HepG2 (cell line): ENCODE measurements at regions not wholly inside any gene's neighbourhood (a gene's known extent, or its start where the extent isn't known, plus 50 kb on each side); places are given as distances from the start of the nearest gene placed in this dataset.

ENCODE experiments used
- ATAC-seq: fragments of 200-7000 bp; cut with Tn5 transposase; 3 replicates; pipeline ENCODE4 v1.9.1; 2020; ENCODE audit warnings: mild to moderate bottlenecking, moderate library complexity
- BruUV-seq: library from RNA; stranded (reverse); fragments of 400-500 nt; replicated peaks from 2 replicates; lab custom pipeline; 2021; lab: Mats Ljungman, UMichigan
- CTCF ChIA-PET: fragments of 300-600 bp; formaldehyde crosslinking; extraction: SDS; loops from one replicate; lab custom pipeline; 2021; ENCODE audit warnings: low total read pairs, inconsistent platforms, low intra/inter-chr PET ratio; lab: Yijun Ruan, JAX
- POLR2A ChIA-PET: fragments of 350-600 bp; sonication (Branson Sonifier 250); formaldehyde crosslinking; loops from one replicate; lab custom pipeline; 2020; ENCODE audit warnings: antibody characterized with exemption, inconsistent platforms; lab: Yijun Ruan, JAX
- DNase-seq: peaks from one replicate; pipeline ENCODE4 v3.0.0-alpha.2; 2015; ENCODE audit warnings: low spot score
- FAIRE-seq: peaks from 3 replicates; lab custom pipeline; 2011; peaks lifted over from hg19 to GRCh38; lab: Jason Lieb, UNC
- H2AFZ ChIP-seq: one replicate; pipeline ENCODE4 v1.6.1; 2011; ENCODE audit warnings: low read length, inconsistent platforms
- H3K27ac ChIP-seq: fragments of 300-600 bp; 3 replicates; pipeline ENCODE4 v1.8.0; 2011; ENCODE audit warnings: mixed run types, mild to moderate bottlenecking, mixed read lengths, low read length, inconsistent platforms; ENCODE audit not compliant: insufficient read depth; ENCODE audit errors: extremely low read length
- H3K27me3 ChIP-seq, 2 experiments: fragments of 200-600 bp in 1 of 2; 2 replicates in 1 of 2; 3 replicates in 1 of 2; pipeline versions ENCODE4 v1.6.0 to v1.8.0; 2011; ENCODE audit warnings: low read length in 2 of 2, mild to moderate bottlenecking in 2 of 2, moderate library complexity in 2 of 2, inconsistent platforms in 1 of 2; ENCODE audit not compliant: insufficient read depth in 2 of 2, control insufficient read depth in 1 of 2
- H3K36me3 ChIP-seq, 2 experiments: fragments of 200-600 bp in 1 of 2; replicated peaks in 1 of 2; 2 replicates in 1 of 2; 3 replicates in 1 of 2; pipeline versions ENCODE4 v1.5.1 to v1.8.0; 2011; ENCODE audit warnings: low read length in 2 of 2, inconsistent platforms in 1 of 2; ENCODE audit not compliant: insufficient read depth in 2 of 2, control insufficient read depth in 1 of 2
- H3K4me1 ChIP-seq: 2 replicates; pipeline ENCODE4 v1.5.1; 2012; ENCODE audit warnings: low read length, inconsistent platforms; ENCODE audit not compliant: insufficient read depth
- H3K4me2 ChIP-seq: 2 replicates; pipeline ENCODE4 v1.6.0; 2011; ENCODE audit warnings: low read depth, low read length, inconsistent platforms
- H3K4me3 ChIP-seq, 3 experiments: fragments of 200-600 bp in 1 of 3; sonication (generic), shearing (Covaris generic) in 1 of 3; replicated peaks in 1 of 3; 2 replicates each; pipeline ENCODE4 v1.5.1; 2011 to 2016; ENCODE audit warnings: low read length in 3 of 3, inconsistent platforms in 2 of 3, low read depth in 2 of 3, mild to moderate bottlenecking in 2 of 3, control low read depth in 1 of 3, mixed read lengths in 1 of 3; ENCODE audit not compliant: insufficient read depth in 1 of 3
- H3K79me2 ChIP-seq: one replicate; pipeline ENCODE4 v1.6.1; 2011; ENCODE audit warnings: low read length, inconsistent platforms; ENCODE audit not compliant: insufficient read depth
- H3K9ac ChIP-seq: 2 replicates; pipeline ENCODE4 v1.6.0; 2011; ENCODE audit warnings: mild to moderate bottlenecking, low read depth, low read length, inconsistent platforms; ENCODE audit not compliant: insufficient read depth
- H3K9me3 ChIP-seq: 2 replicates; pipeline ENCODE4 v1.5.1; 2012; ENCODE audit warnings: mild to moderate bottlenecking, low read length
- H4K20me1 ChIP-seq: 2 replicates; pipeline ENCODE4 v1.6.0; 2011; ENCODE audit warnings: inconsistent platforms, mild to moderate bottlenecking, low read length, moderate library complexity; ENCODE audit not compliant: insufficient read depth
- GLMP ChIP-seq: sonication (generic); formaldehyde crosslinking; IDR thresholded peaks from 2 replicates; pipeline ENCODE4 v1.9.0; 2021; ENCODE audit warnings: missing genetic modification reagents, mild to moderate bottlenecking, borderline replicate concordance
- RAD21 ChIP-seq: fragments of 450-650 bp; formaldehyde crosslinking; IDR thresholded peaks from 2 replicates; pipeline ENCODE4 v1.5.0; 2020; ENCODE audit warnings: mild to moderate bottlenecking
- SIX4 ChIP-seq: sonication (generic); formaldehyde crosslinking; IDR thresholded peaks from 2 replicates; pipeline ENCODE4 v1.4.0; 2020; ENCODE audit warnings: missing genetic modification reagents
- SMC3 ChIP-seq: IDR thresholded peaks from 2 replicates; pipeline ENCODE4 v1.6.1; 2011; ENCODE audit warnings: low read length, improper control_type of control experiment
- SRF ChIP-seq: IDR thresholded peaks from 2 replicates; pipeline ENCODE4 v1.6.1; 2011; ENCODE audit warnings: mild to moderate bottlenecking, low read depth, low read length, moderate library complexity
- SRY ChIP-seq: sonication (generic); formaldehyde crosslinking; IDR thresholded peaks from 2 replicates; pipeline ENCODE4 v1.8.0; 2022; ENCODE audit warnings: mild to moderate bottlenecking, missing genetic modification reagents
- STAG1 ChIP-seq: sonication (generic); formaldehyde crosslinking; IDR thresholded peaks from 2 replicates; pipeline ENCODE4 v1.4.0; 2020; ENCODE audit warnings: missing genetic modification reagents
- TBL1XR1 ChIP-seq: fragments of 150-350 bp; IDR thresholded peaks from 2 replicates; pipeline ENCODE4 v1.6.1; 2014; ENCODE audit warnings: borderline replicate concordance, low read length; ENCODE audit not compliant: partially characterized antibody
- ZFYVE20 ChIP-seq: sonication (generic); formaldehyde crosslinking; IDR thresholded peaks from 2 replicates; pipeline ENCODE4 v1.8.0; 2023; ENCODE audit warnings: low read depth, mild to moderate bottlenecking, moderate library complexity, missing genetic modification reagents, borderline replicate concordance
- ZNF672 ChIP-seq: sonication (generic); formaldehyde crosslinking; IDR thresholded peaks from 2 replicates; pipeline ENCODE4 v1.8.1; 2022; ENCODE audit warnings: missing genetic modification reagents
- ZNF850 ChIP-seq: sonication (generic); formaldehyde crosslinking; conservative IDR thresholded peaks from 2 replicates; pipeline ENCODE4 v1.9.0; 2021; ENCODE audit warnings: mild to moderate bottlenecking, missing genetic modification reagents
- ZSCAN25 ChIP-seq: sonication (generic); formaldehyde crosslinking; IDR thresholded peaks from 2 replicates; pipeline ENCODE4 v1.8.0; 2022; ENCODE audit warnings: mild to moderate bottlenecking, missing genetic modification reagents
- WGBS: methylation state at CpG from one replicate; pipeline ENCODE4 v1.1.6; 2017; ENCODE audit warnings: low lambda C conversion rate; 5-methylcytosine and 5-hydroxymethylcytosine counted together
- in situ Hi-C: cut with HindIII; loops from 2 replicates; pipeline ENCODE4 v1.10.0; 2017; ENCODE audit warnings: low pct_unique_long_range_greater_than_20kb; ENCODE audit not compliant: extremely low pct_ligation_motif_present
- intact Hi-C: fragments of 100-400 bp; cut with micrococcal nuclease; formaldehyde crosslinking; loops from one replicate; pipeline ENCODE4 v1.10.0; 2022; ENCODE audit not compliant: unreplicated experiment
- TF ChIP-seq, protein P1 (sequence below): sonication (generic); formaldehyde crosslinking; IDR thresholded peaks from 2 replicates; pipeline ENCODE4 v1.8.1; 2022; ENCODE audit warnings: low read depth, mild to moderate bottlenecking, missing genetic modification reagents
- TF ChIP-seq, protein P2 (sequence below): sonication (generic); formaldehyde crosslinking; IDR thresholded peaks from 2 replicates; pipeline ENCODE4 v1.5.0; 2020; ENCODE audit warnings: missing genetic modification reagents, mild to moderate bottlenecking, borderline replicate concordance
- TF ChIP-seq, protein P3 (sequence below): sonication (generic); formaldehyde crosslinking; IDR thresholded peaks from 2 replicates; pipeline ENCODE4 v1.8.0; 2022; ENCODE audit warnings: mild to moderate bottlenecking, missing genetic modification reagents; ENCODE audit not compliant: insufficient replicate concordance

GRCh38 chr13:53150568-53150967, 122.0 kb downstream of the OLFM4 start (continued):
- TF ChIP-seq ZSCAN25 (CRISPR knock-in tag) (no peak), ZNF850 (CRISPR knock-in tag) (no peak), TBL1XR1 (no peak)
- TF ChIP-seq, protein P1, sequence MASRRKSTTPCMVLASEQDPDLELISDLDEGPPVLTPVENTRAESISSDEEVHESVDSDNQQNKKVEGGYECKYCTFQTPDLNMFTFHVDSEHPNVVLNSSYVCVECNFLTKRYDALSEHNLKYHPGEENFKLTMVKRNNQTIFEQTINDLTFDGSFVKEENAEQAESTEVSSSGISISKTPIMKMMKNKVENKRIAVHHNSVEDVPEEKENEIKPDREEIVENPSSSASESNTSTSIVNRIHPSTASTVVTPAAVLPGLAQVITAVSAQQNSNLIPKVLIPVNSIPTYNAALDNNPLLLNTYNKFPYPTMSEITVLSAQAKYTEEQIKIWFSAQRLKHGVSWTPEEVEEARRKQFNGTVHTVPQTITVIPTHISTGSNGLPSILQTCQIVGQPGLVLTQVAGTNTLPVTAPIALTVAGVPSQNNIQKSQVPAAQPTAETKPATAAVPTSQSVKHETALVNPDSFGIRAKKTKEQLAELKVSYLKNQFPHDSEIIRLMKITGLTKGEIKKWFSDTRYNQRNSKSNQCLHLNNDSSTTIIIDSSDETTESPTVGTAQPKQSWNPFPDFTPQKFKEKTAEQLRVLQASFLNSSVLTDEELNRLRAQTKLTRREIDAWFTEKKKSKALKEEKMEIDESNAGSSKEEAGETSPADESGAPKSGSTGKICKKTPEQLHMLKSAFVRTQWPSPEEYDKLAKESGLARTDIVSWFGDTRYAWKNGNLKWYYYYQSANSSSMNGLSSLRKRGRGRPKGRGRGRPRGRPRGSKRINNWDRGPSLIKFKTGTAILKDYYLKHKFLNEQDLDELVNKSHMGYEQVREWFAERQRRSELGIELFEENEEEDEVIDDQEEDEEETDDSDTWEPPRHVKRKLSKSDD (CRISPR knock-in tag) = no peak
- TF ChIP-seq, protein P2, sequence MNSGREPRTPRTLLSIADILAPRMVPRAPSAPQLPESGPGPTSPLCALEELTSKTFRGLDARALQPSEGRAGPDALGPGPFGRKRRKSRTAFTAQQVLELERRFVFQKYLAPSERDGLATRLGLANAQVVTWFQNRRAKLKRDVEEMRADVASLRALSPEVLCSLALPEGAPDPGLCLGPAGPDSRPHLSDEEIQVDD (CRISPR knock-in tag) = no peak
- TF ChIP-seq, all 625 proteins: peak for 0

DNA sequence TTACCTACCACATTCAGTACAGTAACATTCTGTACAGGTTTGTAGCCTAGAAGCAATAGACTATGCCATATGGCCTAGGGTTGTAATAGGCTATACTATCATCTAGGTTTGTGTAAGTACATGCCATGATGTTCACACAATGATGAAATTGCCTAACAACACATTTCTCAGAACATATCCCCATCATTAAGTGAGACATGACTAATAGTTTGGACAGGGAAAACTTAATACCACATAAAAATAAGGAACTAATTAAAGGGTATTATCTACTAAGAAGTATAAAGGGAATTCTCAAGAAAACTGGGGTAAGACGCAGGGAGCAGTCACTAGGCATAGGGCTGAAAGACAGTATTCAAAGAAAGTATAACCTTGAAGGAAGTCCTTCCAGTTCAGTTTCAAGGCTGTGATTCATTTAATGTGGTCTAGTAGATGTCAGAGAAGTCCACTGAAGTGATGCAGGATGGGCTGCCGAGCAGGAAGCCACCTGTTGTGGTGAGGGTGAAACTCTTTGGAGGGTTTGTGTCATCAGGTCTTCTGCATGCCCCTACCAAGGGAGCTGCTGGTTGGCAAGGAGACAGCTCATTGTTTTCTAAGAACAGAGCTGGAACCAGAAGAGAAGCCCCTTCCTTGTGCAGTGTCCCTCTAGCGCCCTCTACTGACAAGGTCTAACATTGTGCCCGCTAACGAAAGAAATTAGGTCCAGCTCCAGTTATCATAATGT, 122.9 kb downstream of the OLFM4 start:
- WGBS = 24% methylated on average over 5 of the region's 5 CpGs
- no peak overlapping the region for H3K4me2 ChIP-seq
- H3K9ac ChIP-seq = no peak overlapping the region
- ChIA-PET CTCF (no interaction called here), POLR2A (no interaction called here)
- H3K4me1 ChIP-seq = no peaks in the 10 kb centered on the region
- FAIRE-seq (peak; percentile 32), DNase-seq (peak; percentile 43), ATAC-seq (peak; percentile 81)
- H3K27me3 ChIP-seq = no peaks in the 10 kb centered on the region
- intact Hi-C loops (loop anchor here (5.0 kb wide), 1 partner anchor 544 kb away; no protein-coding TSS in a partner anchor), in situ Hi-C loops (no loop called here)
- H4K20me1 ChIP-seq = no peaks in the 10 kb centered on the region
- H3K79me2 ChIP-seq = no peaks in the 10 kb centered on the region
- BruUV-seq = no TSS peak
- H3K9me3 ChIP-seq = no peaks in the 10 kb centered on the region
- no peaks in the 10 kb centered on the region for H3K36me3 ChIP-seq
- no peak overlapping the region for H3K27ac ChIP-seq
- H3K4me3 ChIP-seq = no peak overlapping the region
- H2AFZ ChIP-seq = no peak overlapping the region
- peak; percentile 50; the same call in 1 of the 2 replicates for TF ChIP-seq SMC3
- TF ChIP-seq, protein P3, sequence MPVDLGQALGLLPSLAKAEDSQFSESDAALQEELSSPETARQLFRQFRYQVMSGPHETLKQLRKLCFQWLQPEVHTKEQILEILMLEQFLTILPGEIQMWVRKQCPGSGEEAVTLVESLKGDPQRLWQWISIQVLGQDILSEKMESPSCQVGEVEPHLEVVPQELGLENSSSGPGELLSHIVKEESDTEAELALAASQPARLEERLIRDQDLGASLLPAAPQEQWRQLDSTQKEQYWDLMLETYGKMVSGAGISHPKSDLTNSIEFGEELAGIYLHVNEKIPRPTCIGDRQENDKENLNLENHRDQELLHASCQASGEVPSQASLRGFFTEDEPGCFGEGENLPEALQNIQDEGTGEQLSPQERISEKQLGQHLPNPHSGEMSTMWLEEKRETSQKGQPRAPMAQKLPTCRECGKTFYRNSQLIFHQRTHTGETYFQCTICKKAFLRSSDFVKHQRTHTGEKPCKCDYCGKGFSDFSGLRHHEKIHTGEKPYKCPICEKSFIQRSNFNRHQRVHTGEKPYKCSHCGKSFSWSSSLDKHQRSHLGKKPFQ (CRISPR knock-in tag) = no peak
- TF ChIP-seq SRF = no peak
- no peak for TF ChIP-seq ZNF672 (CRISPR knock-in tag)
- peak; percentile 26; the same call in 1 of the 2 replicates for TF ChIP-seq RAD21 (CRISPR knock-in tag)
- no peak for TF ChIP-seq ZFYVE20 (CRISPR knock-in tag)
- peak; percentile 63 for TF ChIP-seq STAG1 (CRISPR knock-in tag)
- TF ChIP-seq SRY (CRISPR knock-in tag) = no peak
- no peak for TF ChIP-seq SIX4
- no peak for TF ChIP-seq GLMP (CRISPR knock-in tag)
